GM23338 (cell line): ENCODE measurements at regions not wholly inside any gene's neighbourhood (a gene's known extent, or its start where the extent isn't known, plus 50 kb on each side); places are given as distances from the start of the nearest gene placed in this dataset.

Experiments used
- CREB1 ChIP-seq: fragments of 250-450 bp; sonication (Bioruptor Pico); IDR thresholded peaks from 2 replicates; pipeline ENCODE4 v1.5.0; 2020; ENCODE audit warnings: low read depth, mild to moderate bottlenecking, moderate library complexity
- CTCF ChIP-seq, 2 experiments: fragments of 200-600 bp in 1 of 2; sonication (generic) in 1 of 2; conservative IDR thresholded peaks; 2 replicates each; pipeline versions ENCODE4 v1.5.1 to v1.6.1; 2016 to 2017; ENCODE audit warnings: antibody characterized with exemption in 2 of 2, low read depth in 2 of 2, mild to moderate bottlenecking in 2 of 2, moderate library complexity in 1 of 2
- ETS1 ChIP-seq: IDR thresholded peaks from 2 replicates; pipeline ENCODE4 v1.6.1; 2016; ENCODE audit warnings: antibody characterized with exemption
- EZH2 ChIP-seq: fragments of 200-600 bp; sonication (generic); IDR thresholded peaks from one replicate; pipeline ENCODE4 v1.8.0; 2017; ENCODE audit warnings: antibody characterized with exemption, mild to moderate bottlenecking, low read depth; ENCODE audit not compliant: unreplicated experiment
- EZH2phosphoT487 ChIP-seq: fragments of 200-600 bp; sonication (generic); IDR thresholded peaks from one replicate; pipeline ENCODE4 v1.8.1; 2018; ENCODE audit warnings: antibody characterized with exemption; ENCODE audit not compliant: unreplicated experiment
- NANOG ChIP-seq: IDR thresholded peaks from 2 replicates; pipeline ENCODE4 v1.6.1; 2016; ENCODE audit warnings: antibody characterized with exemption, borderline replicate concordance
- POLR2AphosphoS5 ChIP-seq: IDR thresholded peaks from 2 replicates; pipeline ENCODE4 v1.6.1; 2016; ENCODE audit warnings: antibody characterized with exemption, low read depth
- REST ChIP-seq: IDR thresholded peaks from one replicate; pipeline ENCODE4 v1.6.1; 2018; ENCODE audit warnings: antibody characterized with exemption; ENCODE audit not compliant: unreplicated experiment

DNA sequence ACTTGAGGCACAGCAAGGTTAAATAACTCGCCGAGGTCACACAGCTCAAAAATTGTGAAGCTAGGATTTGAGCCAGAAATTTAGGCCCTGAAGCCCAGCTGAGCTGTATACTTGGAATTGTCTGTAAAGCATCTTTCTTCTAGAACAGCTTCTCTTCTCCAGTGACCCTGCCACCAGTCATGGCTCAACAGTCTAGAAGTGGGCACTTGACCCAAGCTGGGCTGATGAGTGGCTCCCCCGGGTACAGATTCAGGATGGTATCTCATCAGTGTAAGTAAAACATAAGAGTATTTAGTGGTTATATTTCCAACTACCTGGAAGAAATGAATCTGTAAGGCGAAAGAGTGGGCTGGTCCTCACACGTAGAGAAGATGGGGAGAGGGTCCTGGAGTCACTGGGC is 243.9 kb upstream of the GPR26 start:
- no peak for TF ChIP-seq REST
- no peak for TF ChIP-seq CTCF (conservative IDR thresholded peaks at IDR 0.05; ENCODE audit: low read depth in 2 of 2)
- TF ChIP-seq EZH2 = no peak
- TF ChIP-seq NANOG = no peak
- TF ChIP-seq POLR2AphosphoS5 = no peak
- TF ChIP-seq ETS1 = no peak
- TF ChIP-seq CREB1 (CRISPR knock-in tag) = no peak
- no peak for TF ChIP-seq EZH2phosphoT487
